Prostate gland (tissue), 2 donors: ENCODE measurements at regions not wholly inside any gene's neighbourhood (a gene's known extent, or its start where the extent isn't known, plus 50 kb on each side); places are given as distances from the start of the nearest gene placed in this dataset.
"Not testable (repeated sequence)": the region's sequence is repeated elsewhere in the genome, so short reads cannot be mapped to it uniquely, and the experiment has no call there.

Experiments used
- DNase-seq: peaks from one replicate; pipeline ENCODE4 v3.0.0-alpha.2; 2019; ENCODE audit warnings: low spot score
- H3K27ac ChIP-seq, 2 donors: fragments of 200-600 bp; sonication (generic); 2 replicates each; pipeline ENCODE4 v1.5.1; 2017 to 2019
- H3K27me3 ChIP-seq: fragments of 200-600 bp; sonication (generic); replicated peaks from 2 replicates; pipeline ENCODE4 v1.5.1; 2019; ENCODE audit not compliant: insufficient read depth
- H3K36me3 ChIP-seq, 2 donors: fragments of 200-600 bp; sonication (generic); 1 replicate in 1 of 2; 2 replicates in 1 of 2; pipeline versions ENCODE4 v1.5.1 to v1.8.1; 2017 to 2019
- H3K4me1 ChIP-seq: fragments of 200-600 bp; sonication (generic); replicated peaks from 2 replicates; pipeline ENCODE4 v1.5.1; 2019
- H3K4me3 ChIP-seq, 2 donors: fragments of 200-600 bp; sonication (generic); 2 replicates each; pipeline ENCODE4 v1.5.1; 2017 to 2019
- H3K9me3 ChIP-seq: fragments of 200-600 bp; sonication (generic); 2 replicates; pipeline ENCODE4 v1.5.1; 2017
- CTCF ChIP-seq, 4 experiments: fragments of 200-600 bp in 2 of 4; fragments of 450-650 bp in 2 of 4; sonication (generic) in 2 of 4; IDR thresholded peaks; 1 replicate in 3 of 4; 2 replicates in 1 of 4; pipeline ENCODE4 v1.5.1; 2016 to 2019; ENCODE audit warnings: antibody characterized with exemption in 4 of 4, mild to moderate bottlenecking in 2 of 4, moderate library complexity in 2 of 4
- POLR2A ChIP-seq: fragments of 450-650 bp; IDR thresholded peaks from one replicate; pipeline ENCODE4 v1.6.1; 2016; ENCODE audit warnings: antibody characterized with exemption, mild to moderate bottlenecking
- POLR2AphosphoS5 ChIP-seq: sonication (generic); formaldehyde crosslinking; IDR thresholded peaks from one replicate; pipeline ENCODE4 v1.6.1; 2017; ENCODE audit warnings: antibody characterized with exemption
- WGBS: methylation state at CpG from one replicate; pipeline ENCODE4 v1.1.5; 2018; 5-methylcytosine and 5-hydroxymethylcytosine counted together
- intact Hi-C: fragments of 100-400 bp; cut with DNase I; formaldehyde crosslinking; loops from one replicate; pipeline ENCODE4 v1.14.2; 2022

- intact Hi-C loops = no loop called here
- TF ChIP-seq CTCF (IDR thresholded peaks at IDR 0.05) = no peak
- TF ChIP-seq POLR2AphosphoS5 = no peak
- TF ChIP-seq POLR2A = no peak
- Histone ChIP-seq H3K36me3 (no peaks in the 10 kb centered on the region), H3K9me3 (no peaks in the 10 kb centered on the region), H3K27ac (no peak overlapping the region), H3K4me3 (no peak overlapping the region), H3K4me1 (no peaks in the 10 kb centered on the region), H3K27me3 (no peaks in the 10 kb centered on the region)
- no peak for DNase-seq
- WGBS = 96% methylated on average over 3 of the region's 3 CpGs
These were observed 1165.2 kb downstream of the FSCB start for GRCh38 chr14:43341921-43342320.

GRCh38 chr14:43338713-43339112 is 1168.4 kb downstream of the FSCB start:
- no peak for TF ChIP-seq CTCF (IDR thresholded peaks at IDR 0.05)
- TF ChIP-seq POLR2AphosphoS5 = no peak
- TF ChIP-seq POLR2A = no peak
- Histone ChIP-seq H3K4me1 (no peaks in the 10 kb centered on the region), H3K36me3 (no peaks in the 10 kb centered on the region), H3K9me3 (no peaks in the 10 kb centered on the region), H3K27me3 (no peaks in the 10 kb centered on the region), H3K27ac (no peak overlapping the region), H3K4me3 (no peak overlapping the region)
- DNase-seq = no peak
- 65% methylated on average over 1 of the region's 1 CpG for WGBS
- intact Hi-C loops = no loop called here

GRCh38 chr14:43336351-43336750 is 1170.7 kb downstream of the FSCB start:
- Histone ChIP-seq H3K27me3 (no peaks in the 10 kb centered on the region), H3K9me3 (no peaks in the 10 kb centered on the region), H3K4me1 (no peaks in the 10 kb centered on the region), H3K27ac (no peak overlapping the region), H3K36me3 (no peaks in the 10 kb centered on the region), H3K4me3 (no peak overlapping the region)
- no peak for DNase-seq
- intact Hi-C loops = no loop called here
- WGBS = 66% methylated on average over 2 of the region's 2 CpGs
- no peak for TF ChIP-seq POLR2AphosphoS5
- TF ChIP-seq POLR2A = no peak
- no peak for TF ChIP-seq CTCF (IDR thresholded peaks at IDR 0.05)

GRCh38 chr14:43326501-43327407 is 1180.3 kb downstream of the FSCB start:
- H3K27ac ChIP-seq, H3K27me3 ChIP-seq, H3K4me1 ChIP-seq, H3K9me3 ChIP-seq, H3K4me3 ChIP-seq, intact Hi-C loops, H3K36me3 ChIP-seq, DNase-seq: not testable (repeated sequence)
- WGBS = 93% methylated on average over 17 of the region's 24 CpGs

GRCh38 chr14:43316427-43316826 is 1190.7 kb downstream of the FSCB start:
- DNase-seq = no peak
- H3K9me3 ChIP-seq = no peaks in the 10 kb centered on the region
- no peaks in the 10 kb centered on the region for H3K36me3 ChIP-seq
- H3K27ac ChIP-seq = no peak overlapping the region
- TF ChIP-seq CTCF (IDR thresholded peaks at IDR 0.05) (no peak), POLR2A (no peak), POLR2AphosphoS5 (no peak)
- intact Hi-C loops = no loop called here
- no peak overlapping the region for H3K4me3 ChIP-seq
- 76% methylated on average over 2 of the region's 2 CpGs for WGBS
- no peaks in the 10 kb centered on the region for H3K27me3 ChIP-seq
- no peaks in the 10 kb centered on the region for H3K4me1 ChIP-seq
